ENCODE measurements at regions not wholly inside any gene's neighbourhood (a gene's known extent, or its start where the extent isn't known, plus 50 kb on each side); places are given as distances from the start of the nearest gene placed in this dataset.
"Not testable (repeated sequence)": the region's sequence is repeated elsewhere in the genome, so short reads cannot be mapped to it uniquely, and the experiment has no call there.

GRCh38 chr4:18445110-18445509 lies 423.6 kb upstream of the LCORL start:
- no peak for DNase-seq (ENCODE audit: low spot score)

- DNase-seq (ENCODE audit: low spot score), result no peak
Measured at GRCh38 chr4:18444206-18444605, 422.7 kb upstream of the LCORL start.

GRCh38 chr4:18442957-18443356 lies 421.4 kb upstream of the LCORL start:
- DNase-seq (ENCODE audit: low spot score), result no peak

- no peak for DNase-seq (ENCODE audit: low spot score)
Measured at GRCh38 chr4:18441676-18442075, 420.1 kb upstream of the LCORL start.

GRCh38 chr4:18441203-18441590 lies 419.6 kb upstream of the LCORL start:
- DNase-seq (ENCODE audit: low spot score), result no peak

GRCh38 chr4:18440527-18441202 lies 419.1 kb upstream of the LCORL start:
- DNase-seq (ENCODE audit: low spot score), result no peak

GRCh38 chr4:18439311-18439710 lies 417.8 kb upstream of the LCORL start:
- no peak for DNase-seq (ENCODE audit: low spot score)

GRCh38 chr4:18435781-18436180 lies 414.2 kb upstream of the LCORL start:
- no peak for DNase-seq (ENCODE audit: low spot score)

- no peak for DNase-seq (ENCODE audit: low spot score)
Measured at GRCh38 chr4:18422685-18423084, 401.1 kb upstream of the LCORL start.

- DNase-seq (ENCODE audit: low spot score), result no peak
Measured at GRCh38 chr4:18421519-18421918, 400.0 kb upstream of the LCORL start.

- no peak for DNase-seq (ENCODE audit: low spot score)
Measured at GRCh38 chr4:18419780-18420179, 398.2 kb upstream of the LCORL start.

GRCh38 chr4:18418195-18418898 lies 396.8 kb upstream of the LCORL start:
- DNase-seq (ENCODE audit: low spot score), result not testable (repeated sequence)

GRCh38 chr4:18417651-18418050 lies 396.1 kb upstream of the LCORL start:
- DNase-seq (ENCODE audit: low spot score), result not testable (repeated sequence)

GRCh38 chr4:18406264-18406663 lies 384.7 kb upstream of the LCORL start:
- DNase-seq (ENCODE audit: low spot score), result no peak

GRCh38 chr4:18405054-18405453 lies 383.5 kb upstream of the LCORL start:
- DNase-seq (ENCODE audit: low spot score), result no peak

GRCh38 chr4:18404642-18405041 lies 383.1 kb upstream of the LCORL start:
- no peak for DNase-seq (ENCODE audit: low spot score)

GRCh38 chr4:18403327-18403726 lies 381.8 kb upstream of the LCORL start:
- DNase-seq (ENCODE audit: low spot score), result no peak

GRCh38 chr4:18401868-18402267 lies 380.3 kb upstream of the LCORL start:
- no peak for DNase-seq (ENCODE audit: low spot score)

GRCh38 chr4:18401425-18401824 lies 379.9 kb upstream of the LCORL start:
- no peak for DNase-seq (ENCODE audit: low spot score)

- DNase-seq (ENCODE audit: low spot score), result no peak
Measured at GRCh38 chr4:18398661-18399060, 377.1 kb upstream of the LCORL start.

GRCh38 chr4:18397681-18398390 lies 376.3 kb upstream of the LCORL start:
- DNase-seq (ENCODE audit: low spot score), result no peak

GRCh38 chr4:18394656-18395055 lies 373.1 kb upstream of the LCORL start:
- DNase-seq (ENCODE audit: low spot score), result no peak

GRCh38 chr4:18391354-18391728 lies 369.8 kb upstream of the LCORL start:
- DNase-seq (ENCODE audit: low spot score), result no peak
